ENCODE measurements at regions not wholly inside any gene's neighbourhood (a gene's known extent, or its start where the extent isn't known, plus 50 kb on each side); places are given as distances from the start of the nearest gene placed in this dataset.
"Not testable (repeated sequence)": the region's sequence is repeated elsewhere in the genome, so short reads cannot be mapped to it uniquely, and the experiment has no call there.

DNA sequence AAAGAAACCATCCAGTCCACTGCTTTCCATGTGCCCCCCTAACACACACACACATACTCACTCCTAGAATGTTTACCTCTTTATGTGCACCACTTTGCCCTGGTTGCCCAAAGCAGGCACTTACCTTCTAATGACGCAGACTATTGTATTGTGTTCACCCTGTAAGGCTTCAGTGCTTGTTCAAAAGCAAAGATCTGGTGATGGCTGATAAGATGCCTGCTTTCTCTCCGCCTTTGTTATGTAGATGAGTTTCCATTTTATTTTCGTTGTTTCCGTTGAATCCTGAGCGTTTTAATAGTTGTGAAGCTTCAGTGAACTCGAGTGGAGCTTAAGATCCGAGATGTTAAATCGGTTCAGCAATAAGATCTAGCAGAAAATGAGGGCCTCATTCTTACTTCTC, 452.7 kb downstream of the TMEM114 start:
- no peak for TF ChIP-seq ZFX (IDR thresholded peaks at IDR 0.05)
- TF ChIP-seq, protein P1, sequence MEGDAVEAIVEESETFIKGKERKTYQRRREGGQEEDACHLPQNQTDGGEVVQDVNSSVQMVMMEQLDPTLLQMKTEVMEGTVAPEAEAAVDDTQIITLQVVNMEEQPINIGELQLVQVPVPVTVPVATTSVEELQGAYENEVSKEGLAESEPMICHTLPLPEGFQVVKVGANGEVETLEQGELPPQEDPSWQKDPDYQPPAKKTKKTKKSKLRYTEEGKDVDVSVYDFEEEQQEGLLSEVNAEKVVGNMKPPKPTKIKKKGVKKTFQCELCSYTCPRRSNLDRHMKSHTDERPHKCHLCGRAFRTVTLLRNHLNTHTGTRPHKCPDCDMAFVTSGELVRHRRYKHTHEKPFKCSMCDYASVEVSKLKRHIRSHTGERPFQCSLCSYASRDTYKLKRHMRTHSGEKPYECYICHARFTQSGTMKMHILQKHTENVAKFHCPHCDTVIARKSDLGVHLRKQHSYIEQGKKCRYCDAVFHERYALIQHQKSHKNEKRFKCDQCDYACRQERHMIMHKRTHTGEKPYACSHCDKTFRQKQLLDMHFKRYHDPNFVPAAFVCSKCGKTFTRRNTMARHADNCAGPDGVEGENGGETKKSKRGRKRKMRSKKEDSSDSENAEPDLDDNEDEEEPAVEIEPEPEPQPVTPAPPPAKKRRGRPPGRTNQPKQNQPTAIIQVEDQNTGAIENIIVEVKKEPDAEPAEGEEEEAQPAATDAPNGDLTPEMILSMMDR (conservative IDR thresholded peaks at IDR 0.05), result no peak
- H3K27ac ChIP-seq, result no peak overlapping the region

DNA sequence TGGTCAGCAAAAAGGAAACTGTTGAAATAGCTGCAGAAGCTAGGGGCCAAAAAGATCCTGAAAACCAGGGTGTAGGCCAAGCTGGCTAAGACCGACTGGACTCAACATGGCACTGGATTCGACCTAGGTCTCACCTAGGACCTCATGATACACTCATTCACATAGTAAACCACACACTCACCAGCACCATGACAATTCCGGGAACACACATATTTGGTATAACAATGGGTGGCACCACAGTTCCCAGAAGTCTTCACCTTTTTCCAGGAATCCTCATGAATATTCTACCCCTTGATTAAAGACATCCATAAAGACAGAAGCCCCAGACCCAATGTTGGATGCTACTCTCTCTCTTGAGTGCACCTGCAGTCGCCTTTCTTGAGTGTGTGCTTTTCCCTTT, 460.1 kb downstream of the TMEM114 start:
- no peak for TF ChIP-seq ZFX (IDR thresholded peaks at IDR 0.05)
- TF ChIP-seq, protein P1 (conservative IDR thresholded peaks at IDR 0.05), result no peak
- no peak overlapping the region for H3K27ac ChIP-seq

DNA sequence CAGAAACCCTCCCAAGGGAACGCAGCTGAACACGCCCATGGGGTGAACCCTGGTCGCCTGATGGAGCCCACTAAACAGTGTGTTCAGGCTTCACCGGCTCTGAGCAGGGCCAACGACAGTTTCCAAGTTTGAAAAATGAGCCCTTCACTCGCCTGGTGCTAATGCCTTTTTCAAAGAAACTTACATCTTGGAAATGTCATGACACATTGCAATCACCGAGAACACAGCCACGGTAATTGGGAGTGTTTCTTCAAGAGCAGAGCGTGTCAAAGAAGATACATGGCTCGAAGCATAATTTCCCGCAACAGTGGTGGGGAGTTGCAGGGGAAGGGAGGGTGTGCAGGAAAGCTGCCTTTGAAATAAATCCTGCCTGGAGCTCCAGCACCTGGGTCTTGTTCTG, 463.2 kb downstream of the TMEM114 start:
- TF ChIP-seq ZFX (IDR thresholded peaks at IDR 0.05), result no peak
- TF ChIP-seq, protein P1 (conservative IDR thresholded peaks at IDR 0.05), result no peak

DNA sequence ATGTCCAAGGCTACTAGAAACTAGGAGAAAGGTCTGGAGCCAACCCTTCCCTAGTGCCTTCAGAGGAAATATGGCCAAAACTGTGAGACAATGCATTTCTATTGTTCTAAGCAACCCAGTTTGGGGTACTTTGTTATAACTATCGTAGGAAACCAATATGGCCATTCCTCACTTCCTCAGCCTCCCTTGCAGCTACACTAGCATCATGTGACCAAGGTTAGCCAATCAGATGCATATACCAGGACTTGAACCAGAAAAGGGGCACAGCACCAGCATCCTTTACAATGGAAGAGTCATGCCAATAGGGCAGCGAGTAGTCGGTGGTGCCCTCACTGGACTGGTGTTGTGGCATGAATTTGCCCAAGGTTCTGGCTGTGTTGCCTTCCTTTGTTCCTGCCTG, 464.0 kb downstream of the TMEM114 start:
- H3K27ac ChIP-seq, result no peak overlapping the region
- TF ChIP-seq, protein P1 (conservative IDR thresholded peaks at IDR 0.05), result no peak
- TF ChIP-seq ZFX (IDR thresholded peaks at IDR 0.05), result no peak

More for the DNA sequence above, 463.2 kb downstream of the TMEM114 start:
- no peak overlapping the region for H3K27ac ChIP-seq

DNA sequence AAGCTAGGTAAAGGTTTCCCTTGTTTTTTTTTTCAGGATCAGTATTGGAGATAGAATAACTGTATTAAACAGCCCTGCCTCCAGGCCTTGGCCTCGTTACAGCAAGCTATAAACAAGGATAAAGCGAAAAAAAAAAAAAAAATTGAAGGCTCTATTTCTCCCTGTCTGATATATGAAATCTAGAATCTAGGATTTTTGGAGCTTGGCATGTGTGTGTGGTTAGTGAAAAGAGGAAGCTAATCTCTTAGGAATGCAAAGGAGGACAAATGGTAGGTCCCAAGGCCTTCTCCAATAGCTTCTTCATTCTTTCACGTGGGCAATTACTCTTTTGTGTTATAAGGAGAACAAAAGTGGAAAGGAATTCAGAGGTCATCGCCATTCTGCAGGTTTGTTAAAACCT, 470.3 kb downstream of the TMEM114 start:
- H3K27ac ChIP-seq, result no peak overlapping the region
- TF ChIP-seq, protein P1 (conservative IDR thresholded peaks at IDR 0.05), result no peak
- TF ChIP-seq ZFX (IDR thresholded peaks at IDR 0.05), result no peak

DNA sequence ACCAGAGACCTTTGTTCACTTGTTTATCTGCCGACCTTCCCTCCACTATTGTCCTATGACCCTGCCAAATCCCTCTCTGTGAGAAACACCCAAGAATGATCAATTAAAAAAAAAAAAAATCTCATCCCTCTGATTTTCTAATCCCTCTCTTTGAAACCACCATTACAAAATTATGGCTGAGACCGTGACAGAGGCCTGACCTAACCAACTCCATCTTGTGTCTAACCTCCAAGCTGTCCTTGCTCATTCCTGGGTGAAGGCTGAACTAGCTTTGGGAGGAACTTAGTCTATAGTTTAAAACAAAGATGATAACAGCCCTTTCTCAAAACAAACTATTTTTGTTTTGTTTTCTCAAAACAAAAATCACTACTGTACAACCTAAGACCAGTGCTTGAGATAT, 474.5 kb downstream of the TMEM114 start:
- TF ChIP-seq ZFX (IDR thresholded peaks at IDR 0.05), result no peak
- TF ChIP-seq, protein P1 (conservative IDR thresholded peaks at IDR 0.05), result no peak

DNA sequence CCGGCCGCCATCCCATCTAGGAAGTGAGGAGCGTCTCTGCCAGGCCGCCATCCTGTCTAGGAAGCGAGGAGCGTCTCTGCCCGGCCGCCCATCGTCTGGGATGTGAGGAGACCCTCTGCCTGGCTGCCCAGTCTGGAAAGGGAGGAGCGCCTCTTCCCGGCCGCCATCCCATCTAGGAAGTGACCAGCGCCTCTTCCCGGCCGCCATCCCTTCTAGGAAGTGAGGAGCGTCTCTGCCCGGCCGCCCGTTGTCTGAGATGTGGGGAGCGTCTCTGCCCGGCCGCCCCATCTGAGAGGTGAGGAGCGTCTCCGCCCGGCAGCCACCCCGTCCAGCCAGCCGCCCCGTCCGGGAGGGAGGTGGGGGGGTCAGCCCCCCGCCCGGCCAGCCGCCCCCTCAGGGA, 475.4 kb downstream of the TMEM114 start:
- H3K27ac ChIP-seq, result not testable (repeated sequence)

More for the DNA sequence above, 474.5 kb downstream of the TMEM114 start:
- H3K27ac ChIP-seq, result no peak overlapping the region

DNA sequence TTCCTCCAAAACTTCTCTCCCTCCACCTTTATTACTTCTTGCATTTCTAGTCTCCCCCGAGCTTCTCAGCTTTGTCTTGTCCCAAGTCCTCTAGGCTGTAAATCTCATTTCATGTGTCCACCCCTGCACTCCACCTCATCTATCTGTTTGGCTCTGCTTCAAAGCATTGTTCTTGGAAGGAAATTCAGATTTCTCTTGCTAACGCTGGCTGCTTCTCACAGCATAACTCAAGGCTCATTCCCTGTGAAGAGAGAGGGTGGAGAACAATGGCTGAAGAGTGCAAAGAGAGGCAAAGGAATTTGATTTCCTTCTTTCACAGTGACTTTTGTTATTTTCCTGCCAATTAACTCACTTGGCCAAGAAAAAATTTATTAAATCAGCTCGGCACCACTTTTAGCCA, 476.5 kb downstream of the TMEM114 start:
- TF ChIP-seq, protein P1 (conservative IDR thresholded peaks at IDR 0.05), result no peak
- no peak for TF ChIP-seq ZFX (IDR thresholded peaks at IDR 0.05)
- no peak overlapping the region for H3K27ac ChIP-seq

Data from C4-2B (cell line).